ENCODE measurements at regions not wholly inside any gene's neighbourhood (a gene's known extent, or its start where the extent isn't known, plus 50 kb on each side); places are given as distances from the start of the nearest gene placed in this dataset.

DNA sequence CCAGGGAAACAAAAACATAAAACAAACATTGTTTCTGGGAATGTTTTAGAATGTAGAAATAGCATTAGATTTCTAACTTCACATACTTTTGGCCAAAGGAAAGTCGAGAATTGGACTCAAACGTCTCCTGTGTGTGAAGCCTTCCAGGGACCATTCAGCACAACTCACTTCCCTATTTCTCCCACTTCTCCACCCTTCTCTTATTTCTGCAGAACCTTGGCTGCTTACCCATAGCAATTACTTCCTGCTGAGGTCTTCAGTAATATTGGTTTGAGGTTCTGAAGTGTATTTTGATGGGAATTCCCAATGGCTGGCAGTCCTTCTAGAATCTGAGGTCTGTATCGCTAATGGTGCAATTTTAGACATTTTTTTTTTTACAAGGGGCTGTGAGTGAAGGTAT is 158.3 kb upstream of the SNX19 start:
- H3K4me1 ChIP-seq = no peaks in the 10 kb centered on the region
- H3K4me3 ChIP-seq = no peak overlapping the region
- DNase-seq = no peak
- H3K27ac ChIP-seq = no peak overlapping the region
- no peaks in the 10 kb centered on the region for H3K27me3 ChIP-seq
- H3K36me3 ChIP-seq = no peaks in the 10 kb centered on the region
- no peaks in the 10 kb centered on the region for H3K9me3 ChIP-seq (replicated peaks)

DNA sequence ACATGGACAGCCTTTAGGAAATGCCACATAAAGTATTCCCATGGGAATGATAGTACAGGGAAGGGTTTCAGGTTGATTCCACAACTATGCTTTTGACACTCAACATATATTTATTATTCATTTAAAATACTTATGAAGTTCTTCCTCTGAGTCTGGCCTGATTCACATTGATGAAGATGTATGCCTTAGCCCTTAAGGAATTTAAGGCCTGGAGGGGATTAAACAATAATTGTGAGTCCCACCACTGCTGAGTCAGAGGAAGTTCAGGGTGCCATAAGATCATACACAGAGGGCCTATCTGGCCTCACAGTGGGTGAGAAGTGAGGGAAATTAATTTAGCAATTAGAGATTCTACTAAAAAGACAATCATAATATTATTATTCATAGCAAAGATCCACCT is 161.1 kb upstream of the SNX19 start:
- H3K9me3 ChIP-seq (replicated peaks) = no peaks in the 10 kb centered on the region
- no peaks in the 10 kb centered on the region for H3K36me3 ChIP-seq
- H3K27me3 ChIP-seq = no peaks in the 10 kb centered on the region
- H3K4me3 ChIP-seq = no peak overlapping the region
- no peaks in the 10 kb centered on the region for H3K4me1 ChIP-seq
- H3K27ac ChIP-seq = no peak overlapping the region
- DNase-seq = no peak

DNA sequence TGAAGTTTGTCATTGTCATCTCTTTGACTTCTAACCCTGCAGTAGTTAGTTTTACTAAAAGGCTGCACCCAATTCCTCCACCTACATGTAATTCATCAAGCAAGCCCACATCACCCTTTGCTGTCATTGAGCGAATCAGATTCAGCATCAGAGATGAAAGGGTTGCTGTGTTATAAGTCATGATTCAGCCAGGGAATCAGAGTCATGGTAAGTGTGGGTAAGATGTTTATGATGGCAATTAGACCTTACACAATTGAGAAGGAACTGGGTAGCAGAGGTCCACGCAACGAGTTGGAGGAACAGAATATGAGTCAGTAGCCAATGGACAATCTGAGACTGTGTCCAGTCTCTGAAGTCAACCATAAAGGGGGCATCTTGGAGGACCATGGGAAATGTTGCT is 162.8 kb upstream of the SNX19 start:
- no peak overlapping the region for H3K27ac ChIP-seq
- no peaks in the 10 kb centered on the region for H3K27me3 ChIP-seq
- H3K9me3 ChIP-seq (replicated peaks) = no peaks in the 10 kb centered on the region
- no peak overlapping the region for H3K4me3 ChIP-seq
- DNase-seq = no peak
- no peaks in the 10 kb centered on the region for H3K36me3 ChIP-seq
- H3K4me1 ChIP-seq = no peaks in the 10 kb centered on the region

DNA sequence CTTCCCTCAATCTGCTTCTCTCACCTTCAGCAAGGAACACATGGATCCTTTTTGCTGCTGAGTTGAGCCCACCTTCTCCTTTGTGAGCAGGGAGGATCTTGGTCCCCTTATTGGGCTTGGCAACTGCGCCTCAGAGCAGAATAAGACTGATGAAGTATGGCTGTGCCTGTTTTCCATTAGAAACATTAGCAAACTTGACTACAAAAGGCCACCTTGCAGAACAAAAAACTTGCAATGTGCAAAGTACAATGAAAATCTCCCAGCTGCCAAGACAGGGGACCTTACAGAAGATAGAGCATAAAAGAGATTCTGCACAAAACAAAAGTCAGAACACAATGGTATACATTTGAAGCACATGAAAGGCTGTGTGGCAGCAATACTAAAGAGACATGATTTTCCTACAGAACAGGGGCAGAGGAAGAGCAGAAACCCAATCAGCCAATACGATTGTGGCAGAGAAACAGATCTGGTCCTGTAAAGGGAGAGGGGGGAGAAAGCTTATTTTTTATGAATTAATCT is 173.5 kb upstream of the SNX19 start:
- H3K27ac ChIP-seq = no peak overlapping the region
- no peaks in the 10 kb centered on the region for H3K36me3 ChIP-seq
- no peaks in the 10 kb centered on the region for H3K27me3 ChIP-seq

DNA sequence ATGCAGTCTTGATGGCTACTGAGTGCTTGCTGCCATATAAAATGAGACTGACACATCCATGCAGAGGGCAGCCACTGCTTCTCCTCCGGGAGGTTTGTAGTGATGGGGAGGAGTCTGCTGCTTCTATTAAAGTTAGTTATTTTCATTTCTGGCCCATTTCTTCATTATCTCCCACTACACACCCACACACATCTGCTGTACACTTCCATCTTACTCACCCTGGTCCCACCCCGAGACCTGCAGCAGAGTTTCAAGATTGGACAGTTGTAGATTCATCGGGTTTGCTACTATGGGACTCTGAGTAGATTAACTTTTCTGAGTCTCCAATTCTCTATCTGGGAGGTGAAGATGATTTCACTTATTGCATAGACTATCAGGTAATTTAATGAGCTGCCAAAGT is 176.2 kb upstream of the SNX19 start:
- Histone ChIP-seq H3K27ac (no peak overlapping the region), H3K4me3 (no peak overlapping the region), H3K4me1 (no peaks in the 10 kb centered on the region), H3K9me3 (replicated peaks) (no peaks in the 10 kb centered on the region), H3K27me3 (no peaks in the 10 kb centered on the region), H3K36me3 (no peaks in the 10 kb centered on the region)
- DNase-seq = no peak

More for the DNA sequence above, 173.5 kb upstream of the SNX19 start:
- Histone ChIP-seq H3K4me1 (no peaks in the 10 kb centered on the region), H3K9me3 (replicated peaks) (no peaks in the 10 kb centered on the region), H3K4me3 (no peak overlapping the region)
- DNase-seq = no peak

DNA sequence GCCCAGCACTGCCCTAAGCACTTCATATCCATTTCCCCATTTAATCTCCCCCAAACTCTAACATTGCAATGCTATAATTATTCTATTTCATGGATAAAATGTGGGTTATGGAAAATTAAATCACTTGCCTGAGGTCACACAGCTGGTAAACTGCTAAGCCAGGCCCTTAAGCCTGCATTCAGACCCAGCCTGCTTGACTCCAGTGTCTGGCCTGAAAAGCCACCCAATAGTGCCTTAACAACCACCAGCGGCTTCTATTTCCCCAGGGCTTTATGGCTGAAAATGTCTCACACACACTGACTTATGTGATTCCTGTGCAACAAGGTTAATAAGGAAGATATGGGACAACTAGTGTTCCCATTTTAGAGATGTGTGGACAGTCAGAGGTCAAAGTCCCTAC is 178.5 kb upstream of the SNX19 start:
- no peak overlapping the region for H3K27ac ChIP-seq
- no peaks in the 10 kb centered on the region for H3K9me3 ChIP-seq (replicated peaks)
- no peak overlapping the region for H3K4me3 ChIP-seq
- H3K27me3 ChIP-seq = no peaks in the 10 kb centered on the region
- no peaks in the 10 kb centered on the region for H3K36me3 ChIP-seq
- DNase-seq = no peak
- no peaks in the 10 kb centered on the region for H3K4me1 ChIP-seq

DNA sequence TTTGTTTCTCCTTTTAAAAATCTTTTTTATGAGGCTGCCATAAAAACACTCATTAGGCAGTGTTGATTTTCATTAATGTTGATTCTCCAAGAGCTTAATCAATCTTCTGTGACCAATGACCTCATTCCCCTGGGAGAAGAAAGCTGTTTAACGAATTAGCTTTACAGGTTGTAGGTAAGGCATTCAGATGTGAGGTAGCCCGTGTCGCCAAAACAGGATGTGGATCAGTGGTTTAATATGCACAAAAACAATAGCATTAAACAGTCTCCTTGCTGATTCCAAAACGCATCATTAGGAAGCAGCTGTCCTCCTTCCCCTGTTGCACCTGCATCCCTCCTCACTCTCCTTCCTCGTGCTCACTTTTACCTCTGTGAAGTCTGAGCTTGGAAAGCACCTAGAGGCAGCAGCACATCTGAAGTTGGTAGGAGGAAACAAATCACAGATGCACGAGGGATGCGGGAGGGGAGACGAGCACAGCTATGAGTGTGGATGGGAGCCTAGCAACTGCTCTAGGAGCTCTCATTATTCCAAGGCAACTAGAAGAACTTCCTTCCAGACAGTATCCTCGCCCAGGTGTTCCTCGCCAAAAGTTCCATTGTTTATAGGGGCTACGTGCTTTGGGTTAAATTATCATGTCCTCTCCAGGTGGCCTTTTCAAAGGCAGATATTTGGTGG is 179.4 kb upstream of the SNX19 start:
- Histone ChIP-seq H3K27me3 (no peaks in the 10 kb centered on the region), H3K27ac (no peak overlapping the region), H3K36me3 (no peaks in the 10 kb centered on the region), H3K9me3 (replicated peaks) (no peaks in the 10 kb centered on the region), H3K4me3 (no peak overlapping the region), H3K4me1 (no peaks in the 10 kb centered on the region)
- no peak for DNase-seq

DNA sequence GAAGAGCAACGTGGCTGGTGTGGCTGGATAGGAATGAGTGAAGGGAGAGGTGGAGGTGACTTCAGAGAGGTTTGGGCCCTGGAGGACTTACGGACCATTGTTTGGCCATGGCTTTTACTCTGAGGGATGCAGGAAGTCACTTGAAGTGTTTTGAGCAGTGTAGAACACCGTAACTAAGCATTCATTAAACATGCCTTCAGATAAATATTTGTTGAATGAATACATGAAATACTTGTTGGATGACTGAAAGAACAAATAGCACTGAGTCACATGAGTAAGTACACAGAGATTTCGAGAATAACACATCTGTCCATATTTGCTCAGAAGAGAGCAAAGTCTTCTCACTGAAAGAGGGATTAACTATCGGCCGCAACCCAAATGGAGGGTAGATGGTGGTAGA is 182.7 kb upstream of the SNX19 start:
- Histone ChIP-seq H3K27me3 (no peaks in the 10 kb centered on the region), H3K4me3 (no peak overlapping the region), H3K4me1 (no peaks in the 10 kb centered on the region), H3K27ac (no peak overlapping the region), H3K9me3 (replicated peaks) (no peaks in the 10 kb centered on the region), H3K36me3 (no peaks in the 10 kb centered on the region)
- DNase-seq = no peak

DNA sequence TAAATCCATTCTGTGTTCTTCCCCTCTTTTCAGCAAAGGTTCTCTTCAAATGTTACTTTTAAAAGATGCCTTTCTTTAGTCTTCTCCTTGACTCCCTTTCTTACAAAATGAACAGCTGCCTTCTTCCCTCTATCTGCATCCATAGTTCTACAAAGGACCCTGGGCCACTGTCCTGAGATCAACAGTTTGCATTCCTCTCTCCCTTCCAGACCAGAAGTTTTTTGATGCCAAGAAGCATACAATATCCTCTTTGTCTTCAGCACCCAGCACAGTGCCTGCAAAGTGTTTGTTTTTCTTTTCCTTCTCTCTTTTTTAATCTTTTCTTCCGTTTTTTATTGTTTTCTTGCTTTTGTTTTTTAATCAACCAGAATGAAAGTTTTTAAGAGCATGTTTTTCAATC is 183.5 kb upstream of the SNX19 start:
- no peaks in the 10 kb centered on the region for H3K4me1 ChIP-seq
- H3K4me3 ChIP-seq = no peak overlapping the region
- no peaks in the 10 kb centered on the region for H3K36me3 ChIP-seq
- no peak overlapping the region for H3K27ac ChIP-seq
- H3K27me3 ChIP-seq = no peaks in the 10 kb centered on the region
- no peak for DNase-seq
- no peaks in the 10 kb centered on the region for H3K9me3 ChIP-seq (replicated peaks)

DNA sequence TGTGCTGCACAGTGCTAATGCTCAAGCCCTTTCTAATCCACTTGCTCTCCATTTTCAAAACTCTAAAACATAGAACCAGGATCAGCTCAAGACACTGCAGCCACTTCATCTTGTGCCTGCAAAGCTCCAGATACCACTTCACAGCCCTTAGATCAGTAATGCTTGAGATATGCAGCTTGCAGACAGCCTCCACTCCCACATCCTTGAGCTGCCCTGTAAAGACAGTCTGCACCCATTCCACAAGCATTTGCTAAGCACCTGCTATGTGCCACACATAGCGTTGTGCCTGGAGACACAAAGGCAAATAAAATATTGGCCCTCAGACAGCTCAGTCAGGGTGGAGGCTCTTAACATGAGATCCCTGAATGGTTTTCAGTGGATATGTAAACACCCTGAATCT is 192.5 kb upstream of the SNX19 start:
- H3K27ac ChIP-seq = no peak overlapping the region
- H3K27me3 ChIP-seq = no peaks in the 10 kb centered on the region
- no peak overlapping the region for H3K4me3 ChIP-seq
- DNase-seq = no peak
- no peaks in the 10 kb centered on the region for H3K9me3 ChIP-seq (replicated peaks)
- H3K36me3 ChIP-seq = no peaks in the 10 kb centered on the region
- H3K4me1 ChIP-seq = no peaks in the 10 kb centered on the region

DNA sequence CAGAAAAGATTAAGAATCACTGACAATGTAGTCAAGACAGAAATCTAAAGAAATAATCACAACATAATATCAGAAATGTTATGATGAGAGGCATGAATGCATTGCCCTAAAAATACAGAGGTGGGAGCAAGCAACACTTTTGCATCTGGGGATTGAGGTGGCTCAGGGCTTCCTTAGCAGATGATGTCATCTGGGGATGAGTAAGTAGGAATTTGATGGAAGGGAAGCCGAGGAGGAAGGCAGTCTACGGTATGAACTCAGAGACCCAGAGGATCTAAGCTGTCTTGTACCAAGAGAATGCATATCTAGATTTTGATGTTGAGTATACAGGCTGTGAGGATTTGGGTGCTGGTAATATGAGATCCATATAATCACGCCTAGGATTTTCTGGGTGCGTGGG is 193.0 kb upstream of the SNX19 start:
- Histone ChIP-seq H3K36me3 (no peaks in the 10 kb centered on the region), H3K27ac (no peak overlapping the region), H3K4me3 (no peak overlapping the region), H3K9me3 (replicated peaks) (no peaks in the 10 kb centered on the region), H3K4me1 (no peaks in the 10 kb centered on the region), H3K27me3 (no peaks in the 10 kb centered on the region)
- DNase-seq = no peak

DNA sequence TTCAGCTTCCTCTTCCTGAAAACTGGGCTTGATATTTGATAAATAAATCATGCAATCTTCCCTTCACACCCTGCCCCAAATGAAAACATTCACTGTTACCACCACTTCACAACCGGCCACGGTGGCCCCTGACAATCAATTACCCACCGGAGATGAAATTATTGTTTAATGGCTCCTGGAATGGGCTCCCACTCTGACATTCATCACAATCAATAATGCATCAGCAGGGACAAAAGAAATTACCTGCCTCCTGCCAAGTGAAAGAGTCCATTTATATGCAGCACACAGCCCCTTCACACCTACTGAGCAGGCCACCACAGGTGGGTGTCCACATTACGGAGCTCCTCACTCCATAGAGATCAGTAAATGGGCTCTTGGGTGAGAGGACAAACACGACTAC is 193.5 kb upstream of the SNX19 start:
- Histone ChIP-seq H3K27me3 (no peaks in the 10 kb centered on the region), H3K9me3 (replicated peaks) (no peaks in the 10 kb centered on the region), H3K4me3 (no peak overlapping the region), H3K36me3 (no peaks in the 10 kb centered on the region), H3K27ac (no peak overlapping the region), H3K4me1 (no peaks in the 10 kb centered on the region)
- DNase-seq = no peak

DNA sequence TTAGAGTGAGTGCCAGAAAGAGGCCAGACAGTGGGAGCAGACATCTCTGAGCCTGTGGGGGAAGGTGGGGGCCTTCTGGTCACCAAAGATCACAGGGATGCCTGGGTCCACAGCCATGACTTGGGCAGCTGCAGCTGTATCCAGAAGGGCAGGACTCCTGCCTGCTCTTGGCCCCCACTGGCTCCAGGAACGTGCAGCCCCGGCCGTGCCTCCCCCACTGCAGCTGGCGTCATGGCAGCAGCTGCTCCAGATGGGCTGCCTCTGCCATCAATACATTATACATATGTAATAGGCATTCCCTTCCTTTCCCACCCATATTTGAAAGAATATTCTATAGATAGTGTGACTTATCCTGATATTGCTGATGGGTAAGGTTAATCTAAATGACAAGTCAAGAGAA is 195.5 kb upstream of the SNX19 start:
- Histone ChIP-seq H3K9me3 (replicated peaks) (no peaks in the 10 kb centered on the region), H3K4me3 (no peak overlapping the region), H3K36me3 (no peaks in the 10 kb centered on the region), H3K4me1 (no peaks in the 10 kb centered on the region), H3K27ac (no peak overlapping the region), H3K27me3 (no peaks in the 10 kb centered on the region)
- no peak for DNase-seq

DNA sequence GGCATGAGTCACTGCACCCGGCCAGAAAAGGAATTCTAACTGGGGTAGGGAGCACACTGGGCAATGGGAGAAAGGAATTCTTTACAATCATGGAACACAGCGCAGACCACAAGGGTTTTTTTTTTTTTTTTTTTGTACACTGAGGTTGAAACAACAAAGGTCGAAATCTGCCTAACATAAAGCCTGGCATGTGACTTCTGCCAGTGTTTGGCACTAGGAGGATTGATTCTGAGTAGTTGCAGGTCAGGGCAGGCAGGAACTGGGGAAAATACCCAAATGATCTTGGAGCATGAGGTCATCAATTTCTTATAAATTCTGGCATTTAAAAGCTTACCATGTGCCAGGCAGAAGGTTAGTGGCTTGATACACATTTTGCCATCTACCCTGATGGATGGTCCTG is 202.0 kb upstream of the SNX19 start:
- DNase-seq = no peak
- Histone ChIP-seq H3K27me3 (no peaks in the 10 kb centered on the region), H3K9me3 (replicated peaks) (no peaks in the 10 kb centered on the region), H3K4me1 (no peaks in the 10 kb centered on the region), H3K4me3 (no peak overlapping the region), H3K36me3 (no peaks in the 10 kb centered on the region), H3K27ac (no peak overlapping the region)

DNA sequence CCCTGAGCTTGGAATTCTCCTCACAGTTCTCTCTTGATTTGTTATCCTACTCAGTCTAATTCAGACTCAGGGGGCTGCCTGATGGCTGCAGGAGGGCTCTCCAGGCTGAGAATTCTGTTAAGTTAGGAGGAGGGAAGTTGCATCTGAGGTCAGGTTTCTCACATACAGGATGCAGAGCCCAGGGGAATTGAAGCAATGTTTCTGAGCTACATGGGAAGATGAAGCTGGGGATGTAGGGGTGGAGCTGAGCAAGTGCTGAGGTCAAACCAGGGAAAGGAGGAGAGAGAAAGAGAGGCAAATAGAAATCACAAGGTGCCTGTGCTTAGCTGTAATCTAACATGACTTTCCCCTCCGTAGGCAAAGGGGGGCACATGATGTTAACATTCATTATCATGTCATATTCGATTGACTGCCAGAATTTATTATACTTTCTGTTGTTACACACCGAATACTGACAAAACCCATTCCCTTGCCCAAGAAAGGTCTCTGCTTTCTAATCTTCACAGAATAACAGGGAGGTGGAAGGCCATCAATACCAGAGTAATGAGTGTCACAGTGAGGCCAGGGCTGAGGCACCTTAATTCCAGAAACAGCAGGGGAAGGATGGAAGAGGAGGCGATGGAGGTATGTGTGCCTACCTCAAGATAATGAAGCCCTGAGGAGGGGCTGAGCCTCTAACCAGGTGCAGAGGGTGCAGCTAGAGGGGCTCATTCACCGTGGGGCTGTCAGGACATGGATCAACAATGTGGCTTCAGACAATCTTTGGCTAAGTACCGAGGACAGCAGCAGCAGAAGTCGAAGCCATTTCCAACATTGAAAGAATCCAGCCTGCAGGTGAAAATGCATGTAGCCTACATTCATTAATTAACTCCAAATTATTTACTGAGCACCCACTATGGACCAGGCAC is 205.4 kb upstream of the SNX19 start:
- H3K27me3 ChIP-seq = no peaks in the 10 kb centered on the region
- no peaks in the 10 kb centered on the region for H3K36me3 ChIP-seq
- H3K4me3 ChIP-seq = no peak overlapping the region
- H3K4me1 ChIP-seq = no peaks in the 10 kb centered on the region
- no peak for DNase-seq
- no peaks in the 10 kb centered on the region for H3K9me3 ChIP-seq (replicated peaks)
- H3K27ac ChIP-seq = no peak overlapping the region

Measured in SJCRH30 (cell line).